Right atrium auricular region (tissue), 2 donors: ENCODE measurements at regions not wholly inside any gene's neighbourhood (a gene's known extent, or its start where the extent isn't known, plus 50 kb on each side); places are given as distances from the start of the nearest gene placed in this dataset.

Experiments
- DNase-seq: peaks from one replicate; pipeline ENCODE4 v3.0.0-alpha.2; 2019; ENCODE audit warnings: low spot score
- H3K27ac ChIP-seq, 2 donors: fragments of 200-600 bp; sonication (generic); 1 replicate in 1 of 2; 2 replicates in 1 of 2; pipeline ENCODE4 v1.5.1; 2016 to 2019
- H3K27me3 ChIP-seq, 2 donors: fragments of 200-600 bp; sonication (generic); one replicate each; pipeline versions ENCODE4 v1.5.1 to v1.6.0; 2017 to 2019
- H3K36me3 ChIP-seq: fragments of 200-600 bp; sonication (generic); one replicate; pipeline ENCODE4 v1.5.1; 2016
- H3K4me1 ChIP-seq, 2 donors: fragments of 200-600 bp; sonication (generic); one replicate each; pipeline versions ENCODE4 v1.5.1 to v1.6.0; 2017 to 2019
- H3K4me3 ChIP-seq, 2 donors: fragments of 200-600 bp; sonication (generic); 1 replicate in 1 of 2; 2 replicates in 1 of 2; pipeline ENCODE4 v1.5.1; 2017 to 2019; ENCODE audit warnings: mild to moderate bottlenecking in 1 of 2, moderate library complexity in 1 of 2
- H3K9me3 ChIP-seq, 2 donors: fragments of 200-600 bp; sonication (generic); one replicate each; pipeline ENCODE4 v1.5.1; 2019
- CTCF ChIP-seq, 2 donors: fragments of 200-600 bp; sonication (generic); IDR thresholded peaks; one replicate each; pipeline ENCODE4 v1.5.1; 2019; ENCODE audit warnings: antibody characterized with exemption in 2 of 2

- TF ChIP-seq CTCF (IDR thresholded peaks at IDR 0.05) = no peak
- Histone ChIP-seq H3K27ac (no peak overlapping the region), H3K4me1 (no peaks in the 10 kb centered on the region), H3K36me3 (no peaks in the 10 kb centered on the region), H3K27me3 (no peaks in the 10 kb centered on the region), H3K4me3 (no peak overlapping the region), H3K9me3 (no peaks in the 10 kb centered on the region)
- no peak for DNase-seq
These were observed 156.4 kb upstream of the ELL2 start for GRCh38 chr5:96117771-96118651.

- TF ChIP-seq CTCF (IDR thresholded peaks at IDR 0.05) = no peak
- no peak for DNase-seq
- Histone ChIP-seq H3K4me1 (no peaks in the 10 kb centered on the region), H3K4me3 (no peak overlapping the region), H3K27me3 (no peaks in the 10 kb centered on the region), H3K36me3 (no peaks in the 10 kb centered on the region), H3K27ac (no peak overlapping the region), H3K9me3 (no peaks in the 10 kb centered on the region)
These were observed 153.6 kb upstream of the ELL2 start for GRCh38 chr5:96115147-96115807.

- TF ChIP-seq CTCF (IDR thresholded peaks at IDR 0.05) = no peak
- no peaks in the 10 kb centered on the region for H3K4me1 ChIP-seq
- H3K27ac ChIP-seq = no peak overlapping the region
These were observed 153.1 kb upstream of the ELL2 start for GRCh38 chr5:96114736-96115135.

GRCh38 chr5:96113170-96113939, 151.7 kb upstream of the ELL2 start:
- Histone ChIP-seq H3K36me3 (no peaks in the 10 kb centered on the region), H3K4me3 (no peak overlapping the region), H3K27me3 (no peaks in the 10 kb centered on the region), H3K4me1 (no peaks in the 10 kb centered on the region), H3K9me3 (no peaks in the 10 kb centered on the region), H3K27ac (no peak overlapping the region)
- DNase-seq = no peak
- no peak for TF ChIP-seq CTCF (IDR thresholded peaks at IDR 0.05)

More at GRCh38 chr5:96114736-96115135, 153.1 kb upstream of the ELL2 start:
- no peak for DNase-seq
- no peaks in the 10 kb centered on the region for H3K9me3 ChIP-seq
- no peaks in the 10 kb centered on the region for H3K36me3 ChIP-seq
- H3K27me3 ChIP-seq = no peaks in the 10 kb centered on the region
- H3K4me3 ChIP-seq = no peak overlapping the region

- H3K27ac ChIP-seq = no peak overlapping the region
- H3K9me3 ChIP-seq = no peaks in the 10 kb centered on the region
- no peaks in the 10 kb centered on the region for H3K36me3 ChIP-seq
- no peak for TF ChIP-seq CTCF (IDR thresholded peaks at IDR 0.05)
- H3K4me1 ChIP-seq = no peaks in the 10 kb centered on the region
- no peaks in the 10 kb centered on the region for H3K27me3 ChIP-seq
- no peak for DNase-seq
- H3K4me3 ChIP-seq = no peak overlapping the region
These were observed 151.1 kb upstream of the ELL2 start for GRCh38 chr5:96112703-96113102.
